Choroid plexus epithelial cell (primary cell): ENCODE measurements at regions not wholly inside any gene's neighbourhood (a gene's known extent, or its start where the extent isn't known, plus 50 kb on each side); places are given as distances from the start of the nearest gene placed in this dataset.
"Not testable (repeated sequence)": the region's sequence is repeated elsewhere in the genome, so short reads cannot be mapped to it uniquely, and the experiment has no call there.

Source experiments
- DNase-seq: peaks from one replicate; pipeline ENCODE4 v3.0.0-alpha.2; 2010; ENCODE audit warnings: low read depth
- H3K4me3 ChIP-seq: 2 replicates; pipeline ENCODE4 v1.5.1; 2011; ENCODE audit warnings: low read depth, mild to moderate bottlenecking, control low read depth, low read length, moderate library complexity
- TF ChIP-seq, protein P1 (sequence below): conservative IDR thresholded peaks from 2 replicates; pipeline ENCODE4 v1.5.1; 2011; ENCODE audit warnings: low read depth, mild to moderate bottlenecking, control low read depth, inconsistent platforms, low read length, moderate library complexity

DNA sequence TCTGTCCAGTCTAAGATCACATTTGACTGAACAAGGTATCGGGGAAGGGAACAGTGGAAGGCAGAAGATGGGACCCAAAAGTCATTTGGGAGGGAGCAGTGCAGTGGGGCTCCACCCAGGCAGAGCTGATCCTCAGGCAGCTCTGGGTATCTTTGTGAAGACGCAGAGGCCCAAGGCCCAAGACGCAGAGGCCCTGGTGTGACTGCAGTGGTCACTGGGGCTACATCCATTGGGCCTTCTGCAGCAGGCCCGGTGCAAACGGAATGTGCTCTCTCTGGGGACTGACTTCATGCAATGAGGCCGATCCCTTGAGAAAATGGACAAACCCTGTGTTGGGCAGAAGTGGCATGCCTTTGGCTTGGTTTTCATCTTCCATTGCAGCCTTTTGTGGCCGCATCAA lies 463.4 kb upstream of the ZNF507 start:
- DNase-seq, result no peak
- TF ChIP-seq, protein P1, sequence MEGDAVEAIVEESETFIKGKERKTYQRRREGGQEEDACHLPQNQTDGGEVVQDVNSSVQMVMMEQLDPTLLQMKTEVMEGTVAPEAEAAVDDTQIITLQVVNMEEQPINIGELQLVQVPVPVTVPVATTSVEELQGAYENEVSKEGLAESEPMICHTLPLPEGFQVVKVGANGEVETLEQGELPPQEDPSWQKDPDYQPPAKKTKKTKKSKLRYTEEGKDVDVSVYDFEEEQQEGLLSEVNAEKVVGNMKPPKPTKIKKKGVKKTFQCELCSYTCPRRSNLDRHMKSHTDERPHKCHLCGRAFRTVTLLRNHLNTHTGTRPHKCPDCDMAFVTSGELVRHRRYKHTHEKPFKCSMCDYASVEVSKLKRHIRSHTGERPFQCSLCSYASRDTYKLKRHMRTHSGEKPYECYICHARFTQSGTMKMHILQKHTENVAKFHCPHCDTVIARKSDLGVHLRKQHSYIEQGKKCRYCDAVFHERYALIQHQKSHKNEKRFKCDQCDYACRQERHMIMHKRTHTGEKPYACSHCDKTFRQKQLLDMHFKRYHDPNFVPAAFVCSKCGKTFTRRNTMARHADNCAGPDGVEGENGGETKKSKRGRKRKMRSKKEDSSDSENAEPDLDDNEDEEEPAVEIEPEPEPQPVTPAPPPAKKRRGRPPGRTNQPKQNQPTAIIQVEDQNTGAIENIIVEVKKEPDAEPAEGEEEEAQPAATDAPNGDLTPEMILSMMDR, result no peak
- no peak overlapping the region for H3K4me3 ChIP-seq

DNA sequence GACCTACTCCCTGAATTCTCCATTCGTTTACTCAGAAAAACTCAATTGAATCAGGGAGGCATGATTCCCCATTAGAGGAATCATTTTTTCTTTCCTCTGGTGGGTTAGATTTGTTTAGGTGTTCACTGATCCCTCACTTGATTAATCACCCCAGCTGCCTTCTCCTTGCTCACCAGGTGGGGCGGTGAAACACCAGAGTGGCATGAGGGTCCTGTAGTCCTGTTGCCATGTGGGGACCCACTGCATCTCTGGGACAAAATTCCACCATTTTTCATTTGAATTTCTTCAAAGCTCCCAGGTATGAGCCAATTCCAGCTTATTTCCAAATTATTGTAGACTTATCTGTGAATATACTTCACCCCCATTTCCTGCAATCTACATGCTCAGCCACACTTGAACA lies 462.7 kb upstream of the ZNF507 start:
- TF ChIP-seq, protein P1, result no peak
- no peak for DNase-seq
- no peak overlapping the region for H3K4me3 ChIP-seq

DNA sequence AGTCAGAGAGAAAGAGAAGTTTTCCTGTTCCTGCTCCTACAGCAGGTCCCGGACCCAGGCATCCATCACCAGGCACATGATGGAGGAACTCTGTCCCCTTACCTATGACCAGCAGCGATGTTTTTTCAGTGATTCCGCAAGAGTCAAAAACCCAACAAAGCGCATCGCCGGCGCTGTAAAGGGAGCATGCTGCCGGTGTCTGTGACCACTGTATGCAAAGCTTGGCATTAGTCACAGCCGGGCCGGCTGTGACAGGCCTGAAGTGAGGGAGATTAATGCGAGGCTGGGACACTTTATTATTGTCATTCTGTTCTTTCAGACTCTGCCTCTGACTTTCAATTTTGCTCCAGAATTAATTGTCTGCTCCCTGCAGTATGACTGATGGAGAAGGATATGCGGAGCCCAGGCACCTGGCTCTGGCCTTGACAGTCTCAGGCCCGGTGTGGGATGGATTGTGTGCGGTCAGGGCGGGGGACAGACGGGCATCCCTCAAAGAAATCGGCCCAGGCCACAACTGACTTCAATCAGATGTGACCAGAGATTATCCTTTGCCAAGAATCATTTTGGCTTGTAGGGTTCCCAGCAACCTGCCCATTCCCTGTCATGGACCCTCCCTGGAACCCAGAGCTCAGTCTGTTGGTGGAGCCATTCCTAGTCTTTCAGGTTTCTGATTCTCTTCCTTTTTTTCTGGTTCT lies 462.0 kb upstream of the ZNF507 start:
- no peak for DNase-seq
- TF ChIP-seq, protein P1, result no peak
- H3K4me3 ChIP-seq, result no peak overlapping the region

DNA sequence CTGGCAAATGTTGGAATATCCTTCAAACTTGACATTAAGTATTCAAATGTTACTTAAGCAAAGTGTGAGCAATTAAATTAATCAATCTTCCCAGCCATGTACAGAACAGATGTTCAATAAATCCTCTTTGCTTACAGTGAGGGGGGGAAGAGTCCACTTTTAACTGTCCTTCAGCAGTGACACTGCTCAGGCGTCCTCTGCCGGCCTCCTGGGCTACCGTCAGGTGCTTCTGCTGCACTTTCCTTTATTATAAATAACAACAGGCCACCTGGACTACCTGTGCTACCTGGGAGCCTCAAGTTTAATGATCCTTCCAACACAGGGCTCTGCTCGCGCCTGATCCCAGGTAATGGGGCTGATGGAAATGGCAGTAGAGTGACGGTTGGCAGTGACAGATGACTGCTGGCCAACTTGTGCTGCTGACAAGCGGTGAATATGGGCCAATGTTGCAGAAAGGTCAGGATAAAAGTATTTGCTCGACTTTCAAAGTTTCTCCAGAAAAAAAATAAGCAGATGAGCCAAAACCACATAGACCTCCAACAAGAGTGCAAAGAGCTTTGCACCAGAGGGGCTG lies 460.0 kb upstream of the ZNF507 start:
- H3K4me3 ChIP-seq, result no peak overlapping the region
- DNase-seq, result no peak
- TF ChIP-seq, protein P1, result no peak

DNA sequence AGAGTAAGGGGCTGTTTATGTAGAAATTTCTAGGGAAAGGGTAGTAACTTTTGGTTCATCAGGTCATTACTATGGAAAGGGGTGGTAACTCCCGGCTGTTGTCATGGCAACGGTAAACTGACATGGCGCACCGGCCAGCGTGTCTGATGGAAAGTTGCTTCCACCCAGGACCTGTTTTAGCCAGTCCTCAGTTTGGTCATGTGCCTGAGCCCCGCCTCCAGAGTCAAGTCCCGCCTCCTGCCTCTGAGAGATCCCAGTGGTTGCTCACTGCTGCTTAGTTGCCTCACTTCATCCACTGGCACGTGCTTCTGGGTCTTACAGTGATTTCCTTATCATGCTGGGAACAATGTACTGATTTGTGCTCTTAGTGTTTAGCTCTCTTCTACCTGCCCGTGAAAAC lies 455.2 kb upstream of the ZNF507 start:
- DNase-seq, result no peak
- TF ChIP-seq, protein P1, result no peak
- H3K4me3 ChIP-seq, result no peak overlapping the region

DNA sequence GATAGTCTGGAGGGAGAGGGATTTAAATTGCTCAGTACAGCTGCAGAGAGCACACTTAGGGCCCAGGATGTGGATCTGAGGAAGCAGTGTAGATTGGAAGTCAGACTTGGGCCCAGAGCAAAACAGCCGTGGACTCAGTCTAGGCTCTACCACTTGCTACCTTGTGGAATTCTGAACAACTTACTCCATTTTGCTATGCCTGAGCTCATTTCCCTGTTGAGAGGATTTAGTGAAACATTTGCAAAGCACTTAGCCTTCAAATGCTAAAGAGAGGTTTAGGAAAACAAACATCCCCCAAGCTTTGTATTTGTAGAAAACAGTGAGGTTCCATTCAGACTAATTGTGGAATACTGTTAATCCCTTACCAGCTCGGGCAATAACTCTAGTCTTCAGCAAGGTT lies 453.4 kb upstream of the ZNF507 start:
- TF ChIP-seq, protein P1, result no peak
- H3K4me3 ChIP-seq, result no peak overlapping the region
- no peak for DNase-seq

DNA sequence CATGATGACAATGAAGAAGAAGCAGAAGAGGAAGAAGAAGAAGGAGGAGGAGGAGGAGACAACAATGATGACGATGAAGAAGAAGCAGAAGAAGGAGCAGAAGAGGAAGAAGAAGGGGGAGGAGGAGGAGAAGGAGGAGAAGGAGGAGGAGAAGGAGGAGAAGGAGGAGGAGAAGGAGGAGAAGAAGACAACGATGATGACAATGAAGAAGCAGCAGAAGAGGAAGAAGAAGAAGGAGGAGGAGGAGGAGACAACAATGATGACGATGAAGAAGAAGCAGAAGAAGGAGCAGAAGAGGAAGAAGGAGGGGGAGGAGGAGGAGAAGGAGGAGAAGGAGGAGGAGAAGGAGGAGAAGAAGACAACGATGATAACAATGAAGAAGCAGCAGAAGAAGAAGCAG lies 451.9 kb upstream of the ZNF507 start:
- not testable (repeated sequence) for DNase-seq, H3K4me3 ChIP-seq
